ENCODE measurements at regions not wholly inside any gene's neighbourhood (a gene's known extent, or its start where the extent isn't known, plus 50 kb on each side); places are given as distances from the start of the nearest gene placed in this dataset.

DNA sequence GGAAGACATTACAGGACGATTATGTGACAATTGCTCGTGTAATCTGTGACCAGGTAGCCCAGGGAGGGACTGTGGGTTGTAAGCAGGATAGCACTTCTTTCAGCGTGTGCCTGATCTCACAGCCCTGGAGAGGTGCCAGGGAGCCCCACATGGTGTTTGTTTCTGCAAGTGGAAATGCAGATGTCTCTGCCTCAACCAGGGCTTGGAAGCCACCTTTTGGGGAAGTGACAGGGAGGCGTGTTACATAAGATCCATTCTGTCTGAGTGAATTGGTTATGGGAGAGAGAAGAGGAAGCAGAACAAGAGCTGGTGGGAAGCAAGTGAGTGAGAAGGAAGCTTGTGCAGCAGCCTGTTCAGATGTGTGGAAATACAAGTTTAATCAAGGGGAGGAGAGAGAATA lies 104.5 kb upstream of the GATB start:
- TF ChIP-seq, protein P1, sequence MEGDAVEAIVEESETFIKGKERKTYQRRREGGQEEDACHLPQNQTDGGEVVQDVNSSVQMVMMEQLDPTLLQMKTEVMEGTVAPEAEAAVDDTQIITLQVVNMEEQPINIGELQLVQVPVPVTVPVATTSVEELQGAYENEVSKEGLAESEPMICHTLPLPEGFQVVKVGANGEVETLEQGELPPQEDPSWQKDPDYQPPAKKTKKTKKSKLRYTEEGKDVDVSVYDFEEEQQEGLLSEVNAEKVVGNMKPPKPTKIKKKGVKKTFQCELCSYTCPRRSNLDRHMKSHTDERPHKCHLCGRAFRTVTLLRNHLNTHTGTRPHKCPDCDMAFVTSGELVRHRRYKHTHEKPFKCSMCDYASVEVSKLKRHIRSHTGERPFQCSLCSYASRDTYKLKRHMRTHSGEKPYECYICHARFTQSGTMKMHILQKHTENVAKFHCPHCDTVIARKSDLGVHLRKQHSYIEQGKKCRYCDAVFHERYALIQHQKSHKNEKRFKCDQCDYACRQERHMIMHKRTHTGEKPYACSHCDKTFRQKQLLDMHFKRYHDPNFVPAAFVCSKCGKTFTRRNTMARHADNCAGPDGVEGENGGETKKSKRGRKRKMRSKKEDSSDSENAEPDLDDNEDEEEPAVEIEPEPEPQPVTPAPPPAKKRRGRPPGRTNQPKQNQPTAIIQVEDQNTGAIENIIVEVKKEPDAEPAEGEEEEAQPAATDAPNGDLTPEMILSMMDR (IDR thresholded peaks at IDR 0.05 in 2 of 3, conservative IDR thresholded peaks at IDR 0.05 in 1 of 3; ENCODE audit: borderline replicate concordance in 1 of 3, insufficient read depth in 1 of 3, low read depth in 2 of 3, low read length in 2 of 3): no peak
- TF ChIP-seq EZH2 (IDR thresholded peaks at IDR 0.05): no peak
- TF ChIP-seq FOSL1 (IDR thresholded peaks at IDR 0.05; ENCODE audit: low read depth): no peak
- TF ChIP-seq POLR2A (IDR thresholded peaks at IDR 0.05; ENCODE audit: borderline replicate concordance, extremely low read depth, insufficient read depth, insufficient read length): no peak
- no peak for TF ChIP-seq ZNF274 (IDR thresholded peaks at IDR 0.05; ENCODE audit: low read depth, low read length)
- no peak for TF ChIP-seq EZH2phosphoT487 (IDR thresholded peaks at IDR 0.05; ENCODE audit: borderline replicate concordance)
- TF ChIP-seq SIN3A (IDR thresholded peaks at IDR 0.05; ENCODE audit: low read depth): no peak
- no peak for TF ChIP-seq EGR1 (IDR thresholded peaks at IDR 0.05; ENCODE audit: low read depth)
